H1 (cell line): ENCODE measurements at regions not wholly inside any gene's neighbourhood (a gene's known extent, or its start where the extent isn't known, plus 50 kb on each side); places are given as distances from the start of the nearest gene placed in this dataset.

Experiments
- CTCF ChIA-PET: fragments of 300-600 bp; sonication (Branson Sonifier 250); formaldehyde crosslinking; loops from one replicate; lab custom pipeline; 2021; ENCODE audit not compliant: partially characterized antibody; lab: Charles Lee
- POLR2A ChIA-PET: fragments of 300-600 bp; sonication (Branson Sonifier 250); formaldehyde crosslinking; loops from one replicate; lab custom pipeline; 2021; ENCODE audit warnings: inconsistent platforms; ENCODE audit not compliant: partially characterized antibody; lab: Charles Lee
- DNase-seq, 2 experiments: peaks; one replicate each; pipeline versions ENCODE4 v3.0.0 to v3.0.0-alpha.2; 2010 to 2022; ENCODE audit warnings: low spot score in 2 of 2, low read depth in 1 of 2, mixed read lengths in 1 of 2
- FAIRE-seq: peaks from 2 replicates; lab custom pipeline; 2011; peaks lifted over from hg19 to GRCh38; lab: Jason Lieb, UNC
- H2AFZ ChIP-seq: 2 replicates; pipeline ENCODE4 v1.8.1; 2012; ENCODE audit warnings: low read length, inconsistent platforms
- H2AK5ac ChIP-seq: 2 replicates; pipeline ENCODE4 v1.6.1; 2013; ENCODE audit warnings: low read depth, low read length
- H2BK120ac ChIP-seq: replicated peaks from 2 replicates; pipeline ENCODE3; 2013; ENCODE audit warnings: low read depth, low read length, inconsistent platforms
- H2BK12ac ChIP-seq: 2 replicates; pipeline ENCODE4 v1.6.1; 2013; ENCODE audit warnings: low read depth, low read length
- H2BK15ac ChIP-seq: 2 replicates; pipeline ENCODE4 v1.6.1; 2013; ENCODE audit warnings: low read length
- H2BK20ac ChIP-seq: 2 replicates; pipeline ENCODE4 v1.6.1; 2013; ENCODE audit warnings: low read length
- H2BK5ac ChIP-seq: 2 replicates; pipeline ENCODE4 v1.6.1; 2013; ENCODE audit warnings: low read depth, low read length
- H3K14ac ChIP-seq: 2 replicates; pipeline ENCODE4 v1.6.1; 2013; ENCODE audit warnings: inconsistent platforms; ENCODE audit not compliant: insufficient read length
- H3K18ac ChIP-seq: 2 replicates; pipeline ENCODE4 v1.6.1; 2013; ENCODE audit warnings: low read length; ENCODE audit errors: extremely low read depth
- H3K23ac ChIP-seq: 2 replicates; pipeline ENCODE4 v1.6.1; 2013; ENCODE audit warnings: inconsistent platforms; ENCODE audit not compliant: insufficient read length
- H3K23me2 ChIP-seq: 2 replicates; pipeline ENCODE4 v1.6.1; 2013; ENCODE audit warnings: low read depth, low read length
- H3K27ac ChIP-seq: 2 replicates; pipeline ENCODE4 v1.6.1; 2011; ENCODE audit warnings: low read depth, low read length, inconsistent platforms
- H3K27me3 ChIP-seq, 4 experiments: replicated peaks in 1 of 4; 1 replicate in 1 of 4; 2 replicates in 3 of 4; pipeline versions ENCODE4 v1.6.1 to v1.8.1; 2011 to 2013; ENCODE audit warnings: low read length in 3 of 4, mild to moderate bottlenecking in 3 of 4, inconsistent platforms in 2 of 4, mixed read lengths in 2 of 4, moderate library complexity in 1 of 4; ENCODE audit not compliant: control insufficient read depth in 3 of 4, insufficient read depth in 3 of 4; ENCODE audit errors: extremely low read depth in 1 of 4
- H3K36me3 ChIP-seq, 4 experiments: 2 replicates each; pipeline versions ENCODE4 v1.6.1 to v1.8.1; 2011 to 2013; ENCODE audit warnings: mild to moderate bottlenecking in 4 of 4, low read length in 3 of 4, moderate library complexity in 2 of 4, control low read depth in 1 of 4, inconsistent platforms in 1 of 4; ENCODE audit not compliant: insufficient read depth in 4 of 4, control insufficient read depth in 2 of 4
- H3K4ac ChIP-seq: replicated peaks from 2 replicates; pipeline ENCODE3; 2013; ENCODE audit warnings: low read length, low read depth, mixed read lengths, inconsistent platforms; ENCODE audit not compliant: insufficient read length
- H3K4me1 ChIP-seq, 4 experiments: replicated peaks in 1 of 4; 1 replicate in 1 of 4; 2 replicates in 3 of 4; pipeline versions ENCODE4 v1.6.1 to v1.8.1; 2011 to 2013; ENCODE audit warnings: low read length in 3 of 4, inconsistent platforms in 2 of 4, mixed read lengths in 1 of 4; ENCODE audit not compliant: insufficient read depth in 4 of 4, control insufficient read depth in 3 of 4
- H3K4me2 ChIP-seq, 2 experiments: 2 replicates each; pipeline versions ENCODE4 v1.6.1 to v1.8.1; 2011 to 2013; ENCODE audit warnings: low read depth in 2 of 2, low read length in 2 of 2, control low read depth in 1 of 2, inconsistent platforms in 1 of 2, mild to moderate bottlenecking in 1 of 2; ENCODE audit not compliant: insufficient read depth in 1 of 2
- H3K4me3 ChIP-seq, 4 experiments: fragments of 200-600, 300-600 bp in 1 of 4; sonication (generic), shearing (Covaris generic), sonication (Bioruptor Twin) in 1 of 4; 2 replicates each; pipeline versions ENCODE4 v1.5.1 to v1.8.1; 2011 to 2016; ENCODE audit warnings: low read length in 4 of 4, low read depth in 3 of 4, control low read depth in 2 of 4, inconsistent platforms in 2 of 4, mild to moderate bottlenecking in 2 of 4, mixed read lengths in 1 of 4, moderate library complexity in 1 of 4; ENCODE audit not compliant: insufficient read depth in 2 of 4; ENCODE audit errors: extremely low read depth in 1 of 4
- H3K56ac ChIP-seq: replicated peaks from 2 replicates; pipeline ENCODE3; 2013; ENCODE audit warnings: low read depth, mild to moderate bottlenecking, mixed read lengths, low read length, inconsistent platforms; ENCODE audit not compliant: insufficient read length
- H3K79me1 ChIP-seq: 2 replicates; pipeline ENCODE4 v1.6.1; 2013; ENCODE audit warnings: low read depth, low read length, control low read depth
- H3K79me2 ChIP-seq, 2 experiments: 2 replicates each; pipeline versions ENCODE4 v1.6.1 to v1.8.1; 2012 to 2013; ENCODE audit warnings: low read length in 2 of 2, mild to moderate bottlenecking in 2 of 2, inconsistent platforms in 1 of 2; ENCODE audit not compliant: insufficient read depth in 2 of 2, control insufficient read depth in 1 of 2
- H3K9ac ChIP-seq, 4 experiments: replicated peaks in 1 of 4; 1 replicate in 1 of 4; 2 replicates in 3 of 4; pipeline versions ENCODE4 v1.6.1 to v1.8.1; 2011 to 2013; ENCODE audit warnings: low read depth in 3 of 4, low read length in 3 of 4, control low read depth in 2 of 4, mild to moderate bottlenecking in 2 of 4, moderate library complexity in 2 of 4, inconsistent platforms in 1 of 4; ENCODE audit errors: extremely low read depth in 1 of 4
- H3K9me3 ChIP-seq, 2 experiments: 2 replicates each; pipeline versions ENCODE4 v1.6.1 to v1.8.1; 2012 to 2013; ENCODE audit warnings: mild to moderate bottlenecking in 2 of 2, moderate library complexity in 2 of 2, control low read depth in 1 of 2, inconsistent platforms in 1 of 2, low read depth in 1 of 2, low read length in 1 of 2, mixed read lengths in 1 of 2; ENCODE audit not compliant: insufficient read depth in 2 of 2
- H4K20me1 ChIP-seq, 2 experiments: replicated peaks in 1 of 2; 2 replicates each; pipeline versions ENCODE3 to v1.8.1; 2011 to 2013; ENCODE audit warnings: inconsistent platforms in 2 of 2, low read length in 2 of 2, mild to moderate bottlenecking in 1 of 2; ENCODE audit not compliant: insufficient read depth in 2 of 2, control insufficient read depth in 1 of 2
- H4K5ac ChIP-seq: 2 replicates; pipeline ENCODE4 v1.6.1; 2013; ENCODE audit warnings: low read length, low read depth, mixed read lengths, inconsistent platforms; ENCODE audit not compliant: insufficient read length
- H4K8ac ChIP-seq: 2 replicates; pipeline ENCODE4 v1.8.0; 2013; ENCODE audit warnings: mild to moderate bottlenecking, moderate library complexity, low read length, inconsistent platforms; ENCODE audit not compliant: insufficient read depth; ENCODE audit errors: extremely low read depth
- H4K91ac ChIP-seq: replicated peaks from 2 replicates; pipeline ENCODE3; 2013; ENCODE audit warnings: low read length, mixed read lengths, inconsistent platforms; ENCODE audit not compliant: insufficient read length
- ASH2L ChIP-seq: fragments of 200-600, 300-600 bp; sonication (generic); IDR thresholded peaks from one replicate; pipeline ENCODE4 v1.7.1; 2017; ENCODE audit warnings: low read length
- CBX5 ChIP-seq: fragments of 300-800, 300-1000 bp; sonication (generic); IDR thresholded peaks from 2 replicates; pipeline ENCODE4 v1.7.1; 2016; ENCODE audit warnings: antibody characterized with exemption, low read length, low read depth
- CEBPB ChIP-seq: IDR thresholded peaks from 2 replicates; pipeline ENCODE4 v1.6.1; 2012; ENCODE audit warnings: low read depth, low read length
- FOSL1 ChIP-seq: IDR thresholded peaks from 2 replicates; pipeline ENCODE4 v1.6.1; 2011; ENCODE audit warnings: mild to moderate bottlenecking, low read depth, low read length, moderate library complexity; ENCODE audit not compliant: insufficient read depth
- GABPA ChIP-seq: IDR thresholded peaks from 2 replicates; pipeline ENCODE4 v1.6.1; 2011; ENCODE audit warnings: mild to moderate bottlenecking, low read length, moderate library complexity, borderline replicate concordance; ENCODE audit not compliant: insufficient read depth
- GTF2F1 ChIP-seq: IDR thresholded peaks from 2 replicates; pipeline ENCODE4 v1.6.1; 2012; ENCODE audit warnings: low read depth, low read length, improper control_type of control experiment, borderline replicate concordance
- KDM1A ChIP-seq: fragments of 200-600, 300-600 bp; sonication (generic); IDR thresholded peaks from 2 replicates; pipeline ENCODE4 v1.7.1; 2016; ENCODE audit warnings: mild to moderate bottlenecking, low read length, borderline replicate concordance
- MAFK ChIP-seq: IDR thresholded peaks from 2 replicates; pipeline ENCODE4 v1.6.1; 2012; ENCODE audit warnings: low read depth, mild to moderate bottlenecking, improper control_type of control experiment, low read length
- POU5F1 ChIP-seq: IDR thresholded peaks from 2 replicates; pipeline ENCODE4 v1.6.1; 2011; ENCODE audit warnings: low read depth, mild to moderate bottlenecking, low read length, moderate library complexity
- SP4 ChIP-seq: IDR thresholded peaks from 2 replicates; pipeline ENCODE4 v1.6.1; 2012; ENCODE audit warnings: low read length, inconsistent platforms
- SRF ChIP-seq: IDR thresholded peaks from 2 replicates; pipeline ENCODE4 v1.6.1; 2011; ENCODE audit warnings: mild to moderate bottlenecking, low read depth, low read length, moderate library complexity
- SUZ12 ChIP-seq: fragments of 200-600 bp; sonication (generic); IDR thresholded peaks from 2 replicates; pipeline ENCODE4 v1.6.1; 2012; ENCODE audit warnings: mild to moderate bottlenecking, inconsistent platforms, low read length, moderate library complexity, mixed read lengths
- WGBS, 2 experiments: shearing (Covaris generic) in 1 of 2; methylation state at CpG; one replicate each; pipeline versions ENCODE4 v1.1.6 to v1.1.7; 2013 to 2015; ENCODE audit warnings: low lambda C conversion rate in 2 of 2, mixed read lengths in 2 of 2, inconsistent platforms in 1 of 2, low coverage in 1 of 2, missing lambda C conversion rate in 1 of 2; ENCODE audit not compliant: insufficient replicate concordance in 2 of 2, insufficient coverage in 1 of 2, insufficient read length in 1 of 2; ENCODE audit errors: extremely low coverage in 1 of 2, missing lambda C conversion rate in 1 of 2; 5-methylcytosine and 5-hydroxymethylcytosine counted together
- TF ChIP-seq, protein P1 (sequence below): IDR thresholded peaks from 2 replicates; pipeline ENCODE4 v1.6.1; 2012; ENCODE audit warnings: inconsistent platforms

DNA sequence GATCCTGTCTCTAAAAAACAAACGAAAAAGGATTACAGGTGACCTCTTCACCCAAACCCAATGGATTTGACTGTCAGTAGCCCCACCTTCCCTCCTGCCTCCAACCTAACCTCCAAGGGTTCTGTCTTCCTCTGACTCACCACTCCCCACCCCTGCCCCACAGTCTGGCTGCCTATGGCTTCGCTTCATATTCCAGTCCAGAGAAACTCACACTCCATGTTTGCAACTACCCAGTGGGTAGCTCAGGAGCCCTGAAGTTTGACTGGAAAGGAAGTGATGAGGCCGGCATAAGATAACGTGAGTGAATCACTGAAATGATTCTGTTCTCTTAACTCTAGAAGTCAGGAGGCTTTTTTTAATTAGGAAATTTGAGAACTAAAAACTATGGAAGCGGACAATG, 303.9 kb downstream of the FOXO1 start:
- H2AFZ ChIP-seq, result no peak overlapping the region
- FAIRE-seq, result no peak

More for the DNA sequence above, 303.9 kb downstream of the FOXO1 start:
- Histone ChIP-seq H3K9me3 (no peaks in the 10 kb centered on the region), H3K27me3 (no peaks in the 10 kb centered on the region), H3K23ac (no peak overlapping the region), H3K4ac (no peak overlapping the region), H2BK5ac (no peak overlapping the region), H4K20me1 (no peaks in the 10 kb centered on the region), H3K14ac (no peak overlapping the region), H2BK120ac (no peak overlapping the region), H3K36me3 (no peaks in the 10 kb centered on the region), H2BK12ac (no peak overlapping the region), H4K5ac (no peak overlapping the region), H3K4me3 (no peak overlapping the region), H3K18ac (no peak overlapping the region), H3K79me2 (no peaks in the 10 kb centered on the region), H3K23me2 (no peaks in the 10 kb centered on the region), H4K91ac (no peak overlapping the region), H3K56ac (no peak overlapping the region), H3K27ac (no peak overlapping the region), H3K9ac (no peak overlapping the region), H3K79me1 (no peaks in the 10 kb centered on the region), H2BK20ac (no peak overlapping the region), H3K4me1 (no peaks in the 10 kb centered on the region), H4K8ac (no peak overlapping the region), H2BK15ac (no peak overlapping the region), H3K4me2 (no peak overlapping the region), H2AK5ac (no peak overlapping the region)
- 89% methylated on average over 5 of the region's 5 CpGs; no CpG with 5 or more reads in 1 of the 2 experiments for WGBS, 2 experiments
- ChIA-PET POLR2A (interaction anchor here (0.7 kb wide), 1 partner anchor 41 kb away, joined by 3 read pairs; no protein-coding TSS in a partner anchor), CTCF (interaction anchor here (0.6 kb wide), 1 partner anchor 34 kb away, joined by 6 read pairs; no protein-coding TSS in a partner anchor)
- no peak for TF ChIP-seq SRF
- TF ChIP-seq MAFK, result no peak
- no peak for TF ChIP-seq SP4
- TF ChIP-seq, protein P1, sequence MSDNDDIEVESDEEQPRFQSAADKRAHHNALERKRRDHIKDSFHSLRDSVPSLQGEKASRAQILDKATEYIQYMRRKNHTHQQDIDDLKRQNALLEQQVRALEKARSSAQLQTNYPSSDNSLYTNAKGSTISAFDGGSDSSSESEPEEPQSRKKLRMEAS, result no peak
- no peak for TF ChIP-seq GTF2F1
- no peak for TF ChIP-seq SUZ12
- TF ChIP-seq FOSL1, result no peak
- TF ChIP-seq KDM1A, result no peak
- TF ChIP-seq CEBPB, result no peak
- TF ChIP-seq POU5F1, result no peak
- TF ChIP-seq ASH2L, result no peak
- TF ChIP-seq CBX5, result no peak
- no peak for TF ChIP-seq GABPA
- DNase-seq, result no peak
